SHP77 (cell line): ENCODE measurements at regions not wholly inside any gene's neighbourhood (a gene's known extent, or its start where the extent isn't known, plus 50 kb on each side); places are given as distances from the start of the nearest gene placed in this dataset.
"Not testable (repeated sequence)": the region's sequence is repeated elsewhere in the genome, so short reads cannot be mapped to it uniquely, and the experiment has no call there.

ENCODE experiments used
- DNase-seq, 2 experiments: peaks; one replicate each; lab custom pipeline; 2025; lab: John Stamatoyannopoulos, UW

DNA sequence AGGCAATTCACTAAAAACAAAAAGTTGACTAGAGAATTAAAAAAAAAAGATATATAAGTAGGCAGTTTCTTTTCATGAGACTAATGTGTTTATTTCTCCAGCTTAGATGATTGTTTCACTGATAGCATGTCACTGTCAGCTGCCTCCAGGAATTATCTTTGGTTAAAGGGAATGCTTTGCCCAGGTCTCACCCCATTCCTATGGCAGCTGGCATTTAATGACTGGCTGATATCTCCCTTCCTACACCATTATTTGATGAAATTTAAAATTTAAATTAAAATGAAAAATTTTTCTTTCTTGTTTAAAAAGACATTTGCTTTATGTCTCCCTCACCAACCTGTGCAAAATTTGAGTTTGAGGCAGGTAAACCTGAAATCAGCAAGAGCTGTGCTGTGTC lies 214.5 kb upstream of the PRSS1 start:
- no peak for DNase-seq

DNA sequence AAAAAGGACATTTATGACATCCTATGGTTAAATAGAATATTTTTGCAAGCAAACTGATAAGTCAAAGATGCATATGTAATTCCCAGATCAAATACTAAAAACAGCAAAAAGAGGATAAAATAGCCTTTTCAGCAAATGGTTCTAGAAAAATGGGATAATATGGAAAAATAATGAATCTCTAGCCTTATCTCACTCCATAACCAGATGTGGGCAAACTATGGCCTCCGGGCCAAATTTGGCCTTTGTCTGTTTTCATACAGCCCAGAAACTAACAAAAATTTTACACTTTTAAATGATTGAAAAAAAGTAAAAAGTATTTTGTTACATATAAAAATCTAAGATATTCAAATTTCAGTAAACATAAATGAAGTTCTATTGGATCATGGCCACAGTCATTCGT lies 215.4 kb upstream of the PRSS1 start:
- no peak for DNase-seq

DNA sequence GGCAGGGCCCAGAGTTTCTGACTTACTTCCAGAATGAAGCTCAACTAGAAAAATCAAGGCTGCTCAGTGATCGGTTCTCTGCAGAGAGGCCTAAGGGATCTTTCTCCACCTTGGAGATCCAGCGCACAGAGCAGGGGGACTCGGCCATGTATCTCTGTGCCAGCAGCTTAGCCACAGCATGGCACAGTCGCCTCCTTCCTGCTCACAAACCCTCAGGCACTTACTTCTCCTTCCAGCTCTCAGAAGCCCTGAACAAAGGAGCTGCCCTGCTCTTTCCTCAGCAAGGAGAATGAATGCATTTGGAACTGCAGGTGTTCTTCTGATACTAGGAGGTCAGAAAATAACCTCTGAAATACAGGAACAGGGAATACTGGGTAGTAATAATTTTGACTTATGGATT lies 219.7 kb upstream of the PRSS1 start:
- DNase-seq: no peak

DNA sequence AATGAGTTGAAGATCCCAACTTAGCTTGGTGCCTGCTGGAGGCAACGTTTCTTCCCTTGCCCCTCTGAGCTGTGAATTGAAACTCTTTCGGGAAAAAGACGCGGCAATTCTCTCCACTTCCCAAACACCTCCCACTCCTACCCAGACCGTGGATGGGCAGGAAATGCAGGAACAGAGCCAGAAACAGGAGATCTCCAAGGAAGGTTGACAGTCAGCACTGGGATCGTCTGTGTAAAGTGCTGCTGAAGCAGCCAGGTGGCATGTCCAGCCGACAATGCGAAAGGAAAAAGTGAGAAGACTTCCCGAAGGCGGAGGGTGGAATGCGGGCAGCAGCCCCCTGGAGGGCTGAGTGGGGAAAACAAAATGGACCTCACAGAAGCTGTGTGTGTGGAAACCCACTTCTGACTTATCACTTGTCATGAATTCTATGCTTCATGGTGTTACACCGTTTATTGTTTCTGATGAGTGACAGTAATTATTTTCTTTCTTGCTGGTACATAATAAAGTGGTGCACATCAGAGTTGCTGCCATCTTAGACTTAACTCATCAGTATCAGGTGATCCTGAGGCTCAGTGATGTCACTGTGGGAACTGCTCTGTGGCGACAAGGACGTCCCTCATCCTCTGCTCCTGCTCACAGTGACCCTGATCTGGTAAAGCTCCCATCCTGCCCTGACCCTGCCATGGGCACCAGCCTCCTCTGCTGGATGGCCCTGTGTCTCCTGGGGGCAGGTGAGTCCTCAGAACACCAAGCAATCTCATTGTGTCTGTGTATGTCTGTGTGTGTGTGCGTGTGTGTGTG lies 220.5 kb upstream of the PRSS1 start:
- DNase-seq: no peak

DNA sequence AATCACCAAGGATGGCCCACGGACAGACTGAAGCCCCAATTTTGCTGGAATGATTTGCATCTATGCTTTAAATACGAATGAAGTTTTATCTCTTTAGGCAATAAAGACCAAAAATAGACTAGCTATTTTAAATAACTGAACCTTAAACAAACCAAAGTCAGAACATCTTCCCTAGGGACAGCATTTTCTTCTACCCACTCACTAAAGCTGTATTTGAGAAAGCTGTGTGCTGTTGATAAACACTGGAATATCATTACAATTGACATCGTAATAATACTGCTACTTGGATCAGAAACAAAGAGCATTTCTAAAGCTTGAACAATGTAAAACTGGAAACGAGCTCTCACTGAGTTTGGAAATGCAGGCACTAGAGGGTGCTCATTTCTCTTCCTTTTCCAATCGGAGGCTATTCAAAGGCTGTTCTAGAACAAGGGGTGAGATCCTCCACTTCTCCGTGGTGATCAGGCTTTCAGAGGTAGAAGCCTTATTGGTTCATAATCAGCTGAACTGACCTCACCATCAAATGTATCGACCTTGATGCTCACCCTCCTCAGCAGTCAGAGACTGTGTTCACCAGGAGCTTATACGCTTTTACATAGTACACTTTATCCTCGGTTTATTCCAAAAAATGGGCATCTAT lies 225.3 kb upstream of the PRSS1 start:
- DNase-seq: no peak

DNA sequence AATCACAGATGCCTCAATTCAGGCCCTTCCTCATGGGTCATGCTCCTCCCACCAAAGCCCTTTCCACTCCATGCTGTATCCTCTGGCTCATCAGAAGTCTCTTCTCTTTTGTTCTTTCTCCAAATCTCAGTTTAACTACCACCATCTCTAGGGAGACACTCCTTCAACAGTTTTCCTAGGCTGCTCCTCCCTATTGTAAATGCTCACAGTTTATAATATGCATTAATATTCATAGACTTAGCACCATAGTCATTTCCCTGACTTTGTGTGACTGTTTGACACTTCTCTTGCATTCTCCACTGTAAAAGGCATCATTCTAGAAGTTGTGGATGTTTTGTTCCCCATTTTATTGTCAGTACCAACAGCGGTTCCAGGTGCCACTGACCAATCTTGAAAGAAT lies 226.5 kb upstream of the PRSS1 start:
- DNase-seq: no peak

DNA sequence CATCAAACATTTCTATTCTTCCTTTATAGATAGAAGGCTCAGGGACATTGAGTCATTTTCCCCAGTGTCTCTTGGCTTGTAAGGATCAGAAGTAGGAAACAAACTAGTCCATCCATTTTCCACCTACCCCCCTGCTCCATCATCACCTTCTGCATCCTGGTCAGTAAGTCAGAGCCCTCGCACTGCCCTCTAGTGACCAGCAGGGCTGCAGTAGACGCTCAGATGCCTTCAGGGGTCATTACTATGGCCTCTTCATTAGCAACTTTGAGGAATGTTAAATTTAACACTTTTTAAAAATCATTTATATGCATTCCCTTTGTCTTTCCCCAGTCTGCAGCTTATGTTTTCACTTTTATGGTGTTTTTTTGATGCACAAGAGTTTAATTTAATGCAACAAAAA lies 228.4 kb upstream of the PRSS1 start:
- not testable (repeated sequence) for DNase-seq

DNA sequence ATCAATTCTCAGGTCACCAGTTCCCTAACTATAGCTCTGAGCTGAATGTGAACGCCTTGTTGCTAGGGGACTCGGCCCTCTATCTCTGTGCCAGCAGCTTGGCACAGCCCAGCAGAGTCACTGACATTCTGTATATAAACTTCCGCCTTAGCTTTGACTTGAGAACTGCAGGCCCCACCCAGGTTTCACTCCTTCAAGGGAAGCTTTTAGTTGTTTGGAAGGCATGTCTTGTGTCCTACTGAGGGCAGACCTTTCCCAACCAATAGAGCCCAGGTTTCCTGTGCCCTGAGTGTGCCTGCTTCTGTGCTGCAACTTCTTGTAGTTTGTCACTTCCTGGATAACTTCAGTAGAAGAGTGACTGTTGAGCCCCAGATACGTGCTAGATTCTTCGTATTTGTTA lies 228.8 kb upstream of the PRSS1 start:
- DNase-seq: not testable (repeated sequence)

DNA sequence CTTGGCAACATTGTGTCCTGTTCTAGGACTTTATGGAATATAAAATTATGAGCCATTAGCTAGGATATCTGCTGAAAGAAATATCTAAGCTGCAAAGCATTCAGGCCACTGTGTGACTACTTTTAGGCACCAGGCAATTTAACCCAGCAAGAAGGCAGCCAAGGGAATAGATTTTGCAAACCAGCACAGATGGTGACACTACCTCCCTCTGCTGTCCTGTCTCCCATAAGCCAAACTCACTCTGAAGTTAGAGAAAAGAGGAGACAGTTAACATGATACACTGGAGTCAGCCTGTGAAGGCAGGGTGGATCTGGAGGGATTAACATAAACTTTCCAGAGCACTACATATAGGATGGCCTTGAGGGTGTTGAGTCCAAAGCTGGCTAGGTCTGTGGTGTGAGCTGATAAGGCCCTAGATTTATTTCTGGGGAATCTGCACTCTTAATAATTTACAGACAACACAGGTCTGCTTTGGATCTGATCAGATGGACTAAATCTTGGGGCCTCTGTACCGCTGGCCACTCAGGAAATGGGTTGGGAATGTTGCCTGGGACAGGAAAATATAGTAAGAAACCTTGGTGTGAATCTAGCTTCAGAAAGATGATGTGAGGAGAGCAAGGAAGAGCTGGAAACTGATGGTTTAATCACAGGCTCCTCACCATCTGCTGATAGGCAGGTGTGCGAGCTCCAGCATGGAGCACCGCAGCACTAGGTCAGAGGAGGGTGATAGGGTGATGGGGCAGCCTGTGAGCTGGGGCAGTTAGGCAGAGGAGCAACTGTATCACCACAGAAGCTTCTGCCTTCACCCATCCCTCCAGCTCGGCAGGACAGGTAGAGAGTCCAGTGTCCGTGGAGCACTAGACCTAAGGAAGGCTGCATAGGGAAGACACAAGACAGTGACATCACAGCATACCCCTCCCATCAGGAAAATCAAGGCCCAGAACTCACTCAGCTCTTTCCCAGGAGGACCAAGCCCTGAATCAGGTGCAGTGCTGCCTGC lies 229.9 kb upstream of the PRSS1 start:
- DNase-seq: no peak

DNA sequence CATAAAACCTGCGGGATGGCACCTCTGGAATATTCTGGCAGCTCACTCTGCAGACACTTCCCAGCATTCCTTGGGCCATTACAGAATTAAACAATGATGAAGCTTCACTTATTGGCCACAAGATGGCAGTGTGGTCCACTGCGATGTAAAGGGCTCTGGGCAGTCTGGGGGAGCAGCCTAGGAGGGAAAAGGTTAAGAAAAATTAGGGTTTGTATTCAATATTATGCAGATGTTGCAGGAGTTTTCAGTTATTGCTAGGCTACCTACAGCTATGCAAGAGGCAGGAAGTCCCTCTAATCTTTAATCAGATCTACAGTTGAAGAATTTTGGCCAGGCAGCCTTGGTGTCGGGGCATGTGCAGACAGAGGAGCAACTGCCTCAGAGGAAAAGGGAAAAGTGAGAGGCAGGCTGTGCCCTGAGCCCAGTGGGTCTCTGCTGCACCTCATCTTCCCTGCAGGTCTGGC lies 233.2 kb upstream of the PRSS1 start:
- DNase-seq: peak; percentile 24 to 34

DNA sequence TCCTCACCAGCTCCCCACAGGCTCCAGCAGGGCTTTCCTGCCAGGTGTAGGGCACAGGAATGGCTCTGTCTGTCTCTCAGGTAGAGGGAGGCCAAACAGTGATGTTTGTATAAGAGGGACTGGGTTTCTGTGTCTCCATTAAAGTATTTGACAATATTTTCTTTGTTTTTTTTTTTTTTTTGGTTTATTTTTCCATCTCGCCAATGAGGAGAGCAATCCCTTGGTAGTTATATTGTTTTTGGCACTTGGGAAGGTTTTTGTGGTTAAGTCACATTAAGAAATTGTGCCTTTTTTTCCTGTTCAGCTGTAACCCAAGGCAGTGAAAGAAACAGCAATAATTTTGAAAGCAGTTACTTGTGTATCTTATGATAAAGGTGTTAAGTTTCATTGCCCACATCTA lies 234.6 kb upstream of the PRSS1 start:
- DNase-seq: not testable (repeated sequence)

DNA sequence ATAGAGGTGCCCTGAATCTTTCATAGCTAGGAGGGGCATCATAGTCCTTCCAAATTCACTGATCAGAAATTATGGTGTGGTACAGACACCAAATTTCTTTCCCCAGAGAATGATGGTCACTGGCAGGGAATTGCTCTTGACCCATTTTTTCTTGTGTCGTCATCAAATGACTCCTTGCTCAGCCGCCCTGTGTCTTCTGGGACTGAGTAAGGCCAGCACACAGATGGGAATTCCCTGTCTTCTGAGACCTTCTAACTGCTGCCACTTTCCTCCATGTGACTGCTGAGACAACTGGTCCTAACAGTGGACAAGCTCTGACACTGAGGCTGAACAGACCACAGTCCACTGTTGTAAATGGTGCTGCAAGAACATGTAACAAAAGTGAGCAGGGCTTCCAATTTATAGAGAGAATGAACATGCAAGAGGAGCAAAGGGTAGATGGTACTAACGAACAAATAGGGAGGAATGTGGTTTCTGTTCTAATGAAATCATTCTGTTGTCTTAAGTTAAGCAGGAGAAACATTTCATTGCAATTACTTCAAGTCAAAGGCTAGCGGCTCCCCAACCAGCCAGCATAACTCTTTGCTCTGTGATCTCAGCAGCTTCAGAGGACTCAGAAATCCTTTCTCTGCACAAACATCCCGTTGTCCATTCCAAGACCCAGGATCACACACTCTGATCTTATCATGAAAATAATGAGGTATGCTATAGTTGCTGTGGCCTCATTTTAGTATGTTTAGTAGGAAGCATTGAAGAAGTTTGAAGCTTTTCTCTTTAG lies 235.9 kb upstream of the PRSS1 start:
- DNase-seq: no peak

DNA sequence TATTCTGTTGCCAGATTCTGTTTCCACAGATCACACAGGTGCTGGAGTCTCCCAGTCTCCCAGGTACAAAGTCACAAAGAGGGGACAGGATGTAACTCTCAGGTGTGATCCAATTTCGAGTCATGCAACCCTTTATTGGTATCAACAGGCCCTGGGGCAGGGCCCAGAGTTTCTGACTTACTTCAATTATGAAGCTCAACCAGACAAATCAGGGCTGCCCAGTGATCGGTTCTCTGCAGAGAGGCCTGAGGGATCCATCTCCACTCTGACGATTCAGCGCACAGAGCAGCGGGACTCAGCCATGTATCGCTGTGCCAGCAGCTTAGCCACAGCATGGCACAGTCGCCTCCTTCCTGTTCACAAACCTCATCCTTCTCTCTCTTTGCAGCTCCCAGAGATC lies 237.5 kb upstream of the PRSS1 start:
- DNase-seq: no peak

DNA sequence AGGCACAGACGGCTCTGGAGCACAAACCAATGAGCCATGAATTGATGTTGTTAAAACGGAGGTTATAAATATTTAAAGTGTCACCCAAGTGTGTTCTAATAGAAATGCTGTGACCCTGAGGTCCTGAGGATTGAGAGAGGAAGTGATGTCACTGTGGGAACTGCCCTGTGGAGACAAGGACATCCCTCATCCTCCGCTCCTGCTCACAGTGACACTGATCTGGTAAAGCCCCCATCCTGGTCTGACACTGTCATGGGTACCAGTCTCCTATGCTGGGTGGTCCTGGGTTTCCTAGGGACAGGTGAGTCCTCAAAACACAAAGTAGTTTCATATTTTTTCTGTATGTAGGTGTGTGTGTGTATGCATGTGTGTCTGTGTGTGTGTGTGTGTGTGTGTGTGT lies 237.9 kb upstream of the PRSS1 start:
- DNase-seq: no peak

DNA sequence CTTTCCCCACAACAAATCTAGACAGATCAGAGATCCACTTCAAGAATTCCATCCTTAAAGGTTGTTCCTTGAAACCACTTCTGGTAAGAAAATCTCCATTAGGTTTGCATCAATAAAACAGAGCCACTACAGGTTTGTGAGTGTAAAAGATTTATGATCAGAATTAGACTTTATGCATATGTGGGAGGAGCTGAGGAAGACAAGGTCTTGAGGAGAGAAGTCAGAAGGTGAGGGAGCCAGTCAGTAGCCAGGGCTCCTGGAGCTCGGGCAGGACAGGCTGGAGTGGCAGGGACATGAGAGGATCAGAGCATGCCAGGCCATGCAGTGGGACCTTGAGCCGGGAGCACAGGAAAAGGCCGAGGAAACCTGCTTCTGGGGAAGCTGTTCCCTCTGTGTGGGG lies 240.0 kb upstream of the PRSS1 start:
- not testable (repeated sequence) for DNase-seq

DNA sequence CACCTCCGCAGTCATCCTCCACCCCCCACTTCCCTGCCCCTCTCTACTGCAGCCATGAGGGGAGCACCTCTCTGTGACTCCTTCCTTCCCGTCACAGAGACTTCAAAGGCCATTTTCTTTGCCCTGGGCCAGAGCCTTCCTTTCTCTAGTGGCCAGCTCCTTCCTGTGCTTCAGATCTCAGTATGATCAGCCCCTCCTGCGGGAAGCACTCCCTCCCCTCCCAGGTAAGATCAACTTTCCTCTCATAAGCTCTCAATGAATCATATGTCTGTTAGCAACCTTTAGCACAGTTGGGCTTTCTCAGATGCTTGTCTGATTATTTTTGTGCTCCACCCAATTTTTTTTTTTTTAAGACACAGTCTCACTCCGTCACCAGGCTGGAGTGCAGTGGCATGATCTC lies 241.0 kb upstream of the PRSS1 start:
- DNase-seq: no peak

DNA sequence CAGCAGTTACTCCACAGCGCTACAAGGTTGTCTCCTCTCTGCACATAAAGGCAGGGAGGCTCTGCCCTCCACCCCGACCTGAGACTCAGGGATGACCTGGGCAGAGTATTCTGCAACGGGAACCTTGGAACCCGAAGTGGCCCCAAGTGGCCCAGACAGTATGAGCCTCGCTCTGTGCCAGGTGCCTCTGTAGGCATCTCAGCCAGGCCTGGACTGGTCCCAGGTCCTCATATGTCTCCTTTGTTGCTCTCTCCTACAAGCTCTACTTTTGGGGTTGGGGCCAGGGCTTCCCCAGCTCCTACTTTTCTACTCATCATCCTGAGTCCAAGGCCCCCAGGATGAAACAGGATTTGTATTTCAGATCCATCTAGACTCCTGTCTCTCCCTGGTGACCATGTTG lies 241.5 kb upstream of the PRSS1 start:
- no peak for DNase-seq

DNA sequence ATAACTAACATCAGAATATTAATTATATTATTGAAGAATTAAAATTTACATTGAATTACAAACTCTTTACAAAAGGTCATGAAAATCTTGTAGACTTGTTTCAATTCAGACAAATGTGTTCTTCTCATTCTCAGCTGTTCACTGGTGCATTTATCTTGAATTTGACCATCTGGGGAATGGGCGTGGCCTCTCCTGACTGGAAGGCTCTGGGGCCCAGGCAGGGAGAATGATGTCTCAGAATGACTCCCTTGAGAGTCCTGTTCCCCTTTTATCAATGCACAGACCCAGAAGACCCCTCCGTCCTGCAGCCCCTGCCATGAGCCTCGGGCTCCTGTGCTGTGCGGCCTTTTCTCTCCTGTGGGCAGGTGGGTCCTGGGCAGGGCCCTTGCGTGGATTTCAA lies 242.2 kb upstream of the PRSS1 start:
- DNase-seq: not testable (repeated sequence)

DNA sequence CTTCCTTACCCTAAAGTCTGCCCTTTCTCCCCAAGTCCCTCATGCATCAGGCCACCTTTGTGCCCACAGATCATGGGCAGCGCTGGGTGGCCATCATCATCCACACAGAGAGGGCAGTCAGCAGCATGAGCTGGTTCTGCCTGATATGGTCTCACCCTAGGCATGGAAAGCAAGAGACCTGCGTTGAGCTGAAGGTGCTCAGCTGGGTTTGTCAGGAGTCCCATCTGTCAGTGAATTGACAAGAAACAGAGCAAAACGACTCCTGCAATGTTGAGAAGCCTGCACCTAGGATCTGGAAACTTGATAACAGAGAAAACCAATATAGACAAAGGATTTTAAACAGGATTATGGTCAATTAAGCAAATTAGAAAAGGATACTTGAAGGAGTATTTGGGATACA lies 242.7 kb upstream of the PRSS1 start:
- DNase-seq: no peak

DNA sequence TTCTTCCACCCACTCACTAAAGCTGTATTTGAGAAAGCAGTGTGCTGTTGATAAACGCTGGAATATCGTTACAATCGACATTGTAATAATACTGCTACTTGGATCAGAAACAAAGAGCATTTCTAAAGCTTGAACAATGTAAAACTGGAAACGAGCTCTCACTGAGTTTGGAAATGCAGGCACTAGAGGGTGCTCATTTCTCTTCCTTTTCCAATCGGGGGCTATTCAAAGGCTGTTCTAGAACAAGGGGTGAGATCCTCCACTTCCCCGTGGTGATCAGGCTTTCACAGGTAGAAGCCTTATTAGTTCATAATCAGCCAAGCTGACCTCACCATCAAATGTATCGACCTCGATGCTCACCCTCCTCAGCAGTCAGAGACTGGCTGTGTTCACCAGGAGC lies 245.3 kb upstream of the PRSS1 start:
- DNase-seq: not testable (repeated sequence)

DNA sequence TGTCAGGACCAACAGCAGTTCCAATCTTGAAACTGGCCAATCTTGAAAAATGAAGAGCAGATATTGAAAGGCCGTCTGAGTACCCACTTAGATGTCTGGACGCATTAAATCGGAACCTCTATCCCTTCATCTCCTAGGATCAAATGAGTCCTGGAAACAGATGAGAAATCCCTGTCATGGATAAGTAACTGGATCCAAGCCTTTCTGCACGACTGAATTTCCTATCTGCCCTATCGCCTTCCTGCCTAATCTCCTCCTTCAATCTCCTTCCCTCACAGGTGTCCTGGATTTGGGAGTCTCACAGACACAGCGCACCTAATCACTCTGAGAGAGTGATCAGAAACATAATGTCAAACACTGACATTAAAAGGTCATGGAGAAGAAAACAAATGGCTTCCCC lies 245.2 kb upstream of the PRSS58 start:
- no peak for DNase-seq

DNA sequence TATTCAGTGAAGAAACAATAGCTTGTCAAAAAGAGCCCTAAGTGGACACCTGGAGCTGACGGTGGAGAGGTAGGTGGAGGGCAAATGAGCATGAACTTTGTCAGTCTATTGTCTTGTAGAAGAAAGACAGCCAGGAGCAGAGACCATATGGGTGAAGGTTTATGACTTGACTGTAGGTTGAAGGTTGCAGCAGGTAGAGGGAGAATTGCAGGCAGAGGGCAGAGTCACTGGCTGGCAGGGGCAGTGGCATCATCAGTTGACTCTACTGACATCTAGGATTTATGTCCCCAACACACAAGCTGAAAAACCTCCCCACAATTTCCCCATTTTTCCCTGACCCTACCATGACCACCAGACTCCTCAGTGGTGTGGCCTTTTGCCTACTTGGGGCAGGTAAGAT lies 243.6 kb upstream of the PRSS58 start:
- DNase-seq: no peak
